ENCODE measurements at regions not wholly inside any gene's neighbourhood (a gene's known extent, or its start where the extent isn't known, plus 50 kb on each side); places are given as distances from the start of the nearest gene placed in this dataset.

DNA sequence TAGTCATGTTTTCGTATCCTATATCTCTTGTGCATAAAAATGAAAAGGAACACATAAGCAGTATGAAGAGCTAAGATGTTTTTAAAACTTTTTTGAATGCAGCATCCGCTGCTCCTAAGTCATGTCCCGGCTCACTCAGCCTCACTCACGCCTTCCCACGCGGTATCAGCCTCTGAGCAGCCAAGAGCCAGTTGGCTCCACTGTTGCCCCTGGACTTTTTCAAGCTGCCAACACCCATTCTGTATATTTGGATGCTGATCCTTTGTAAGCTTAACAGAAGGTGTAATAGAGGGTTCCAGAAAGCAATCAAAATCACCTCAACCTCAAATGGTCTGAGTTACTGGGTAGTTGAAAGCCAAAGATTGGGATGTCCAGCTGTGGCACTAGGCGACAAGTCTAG is 139.3 kb downstream of the TTLL2 start:
- TF ChIP-seq CTCF (IDR thresholded peaks at IDR 0.05) (no peak), POLR2A (IDR thresholded peaks at IDR 0.05) (no peak)
